SK-N-SH treated with all-trans-retinoic acid at 6 μM for 48 hours (cell line): ENCODE measurements at regions not wholly inside any gene's neighbourhood (a gene's known extent, or its start where the extent isn't known, plus 50 kb on each side); places are given as distances from the start of the nearest gene placed in this dataset.

Source experiments
- ATAC-seq: fragments of 200-7000 bp; cut with Tn5 transposase; 3 replicates; pipeline ENCODE4 v1.9.1; 2020; ENCODE audit warnings: mild to moderate bottlenecking, moderate library complexity
- ARNTL ChIP-seq: fragments of 450-650 bp; formaldehyde crosslinking; IDR thresholded peaks from 2 replicates; pipeline ENCODE4 v1.5.0; 2020; ENCODE audit warnings: low read depth, mild to moderate bottlenecking, moderate library complexity, borderline replicate concordance
- BACH2 ChIP-seq: fragments of 250-450 bp; sonication (Bioruptor Pico); IDR thresholded peaks from 2 replicates; pipeline ENCODE4 v1.9.0; 2021; ENCODE audit warnings: mild to moderate bottlenecking, borderline replicate concordance
- CSDC2 ChIP-seq: fragments of 250-450 bp; sonication (Bioruptor Pico); IDR thresholded peaks from 2 replicates; pipeline ENCODE4 v1.5.0; 2020; ENCODE audit warnings: mild to moderate bottlenecking, moderate library complexity
- GLIS3 ChIP-seq: fragments of 250-450 bp; sonication (Bioruptor Pico); IDR thresholded peaks from 2 replicates; pipeline ENCODE4 v1.5.0; 2020; ENCODE audit warnings: mild to moderate bottlenecking, moderate library complexity
- ISL1 ChIP-seq: fragments of 250-450 bp; sonication (Bioruptor Pico); IDR thresholded peaks from 2 replicates; pipeline ENCODE4 v2.1.2; 2022; ENCODE audit warnings: mild to moderate bottlenecking, moderate library complexity
- OSR1 ChIP-seq: fragments of 250-450 bp; sonication (Bioruptor Pico); IDR thresholded peaks from 2 replicates; pipeline ENCODE4 v1.8.0; 2022; ENCODE audit warnings: moderate library complexity, mild to moderate bottlenecking, inconsistent platforms
- PPARA ChIP-seq: fragments of 250-450 bp; sonication (Bioruptor Pico); IDR thresholded peaks from 2 replicates; pipeline ENCODE4 v1.5.0; 2020; ENCODE audit warnings: mild to moderate bottlenecking, borderline replicate concordance
- RARB ChIP-seq: fragments of 250-450 bp; sonication (Bioruptor Pico); IDR thresholded peaks from 2 replicates; pipeline ENCODE4 v1.8.0; 2021; ENCODE audit warnings: mild to moderate bottlenecking, moderate library complexity
- SNAI2 ChIP-seq: fragments of 250-450 bp; sonication (Bioruptor Pico); IDR thresholded peaks from 2 replicates; pipeline ENCODE4 v1.5.0; 2020; ENCODE audit warnings: mild to moderate bottlenecking, moderate library complexity
- TCF4 ChIP-seq: fragments of 250-450 bp; sonication (Bioruptor Pico); IDR thresholded peaks from 2 replicates; pipeline ENCODE4 v1.8.0; 2021; ENCODE audit warnings: mild to moderate bottlenecking, moderate library complexity, borderline replicate concordance
- TOX ChIP-seq: fragments of 250-450 bp; sonication (Bioruptor Pico); IDR thresholded peaks from 2 replicates; pipeline ENCODE4 v1.8.0; 2021; ENCODE audit warnings: mild to moderate bottlenecking, moderate library complexity, borderline replicate concordance
- ZC3H10 ChIP-seq: fragments of 250-450 bp; sonication (Bioruptor Pico); IDR thresholded peaks from 2 replicates; pipeline ENCODE4 v1.5.1; 2021; ENCODE audit warnings: mild to moderate bottlenecking, moderate library complexity
- ZFP3 ChIP-seq: fragments of 250-450 bp; sonication (Bioruptor Pico); IDR thresholded peaks from 2 replicates; pipeline ENCODE4 v1.5.0; 2020; ENCODE audit warnings: mild to moderate bottlenecking, moderate library complexity
- ZFP30 ChIP-seq: fragments of 450-650 bp; formaldehyde crosslinking; IDR thresholded peaks from 2 replicates; pipeline ENCODE4 v1.5.0; 2022; ENCODE audit warnings: mild to moderate bottlenecking, moderate library complexity
- ZNF565 ChIP-seq: fragments of 450-650 bp; formaldehyde crosslinking; conservative IDR thresholded peaks from 2 replicates; pipeline ENCODE4 v1.5.0; 2020; ENCODE audit warnings: low read depth, mild to moderate bottlenecking, moderate library complexity
- ZNF70 ChIP-seq: fragments of 450-650 bp; formaldehyde crosslinking; IDR thresholded peaks from 2 replicates; pipeline ENCODE4 v1.5.0; 2020; ENCODE audit warnings: mild to moderate bottlenecking, moderate library complexity
- ZNF8 ChIP-seq: fragments of 450-650 bp; formaldehyde crosslinking; IDR thresholded peaks from 2 replicates; pipeline ENCODE4 v1.5.0; 2020; ENCODE audit warnings: mild to moderate bottlenecking, moderate library complexity
- TF ChIP-seq, protein P1 (sequence below): fragments of 250-450 bp; sonication (Bioruptor Pico); IDR thresholded peaks from 2 replicates; pipeline ENCODE4 v1.5.1; 2021; ENCODE audit warnings: mild to moderate bottlenecking, moderate library complexity
- TF ChIP-seq, protein P2 (sequence below): fragments of 250-450 bp; sonication (Bioruptor Pico); IDR thresholded peaks from 2 replicates; pipeline ENCODE4 v1.8.0; 2020; ENCODE audit warnings: mild to moderate bottlenecking, moderate library complexity, borderline replicate concordance
- TF ChIP-seq, protein P3 (sequence below): fragments of 250-450 bp; sonication (Bioruptor Pico); IDR thresholded peaks from 2 replicates; pipeline ENCODE4 v1.5.0; 2020; ENCODE audit warnings: mild to moderate bottlenecking, moderate library complexity
- TF ChIP-seq, protein P4 (sequence below): fragments of 250-450 bp; sonication (Bioruptor Pico); IDR thresholded peaks from 2 replicates; pipeline ENCODE4 v1.5.1; 2020; ENCODE audit warnings: low read depth, mild to moderate bottlenecking, moderate library complexity
- TF ChIP-seq, protein P5 (sequence below): fragments of 250-450 bp; sonication (Bioruptor Pico); IDR thresholded peaks from 2 replicates; pipeline ENCODE4 v1.8.0; 2021; ENCODE audit warnings: low read depth, mild to moderate bottlenecking, moderate library complexity, borderline replicate concordance

DNA sequence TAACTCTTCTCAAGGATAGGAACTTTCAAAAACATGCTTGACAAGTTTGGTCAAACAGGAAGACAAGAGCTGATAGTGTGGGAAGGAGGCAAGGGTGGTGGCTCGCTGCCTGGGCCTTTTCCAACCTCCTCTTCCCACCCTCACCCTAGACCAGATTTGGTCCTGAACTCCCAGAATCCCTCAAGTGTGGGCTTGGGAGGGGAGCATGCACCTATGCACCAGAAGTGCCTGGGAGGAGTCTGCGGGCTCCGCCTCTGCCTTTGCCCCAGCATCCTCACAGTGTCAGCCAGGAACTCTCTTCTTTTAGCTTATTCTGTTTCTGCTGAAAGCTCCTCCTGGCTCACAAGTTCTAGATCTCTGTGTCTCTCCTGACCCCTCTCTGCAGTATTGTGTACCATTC is 126.2 kb upstream of the MRPS22 start:
- no peak for ATAC-seq
- TF ChIP-seq, protein P1, sequence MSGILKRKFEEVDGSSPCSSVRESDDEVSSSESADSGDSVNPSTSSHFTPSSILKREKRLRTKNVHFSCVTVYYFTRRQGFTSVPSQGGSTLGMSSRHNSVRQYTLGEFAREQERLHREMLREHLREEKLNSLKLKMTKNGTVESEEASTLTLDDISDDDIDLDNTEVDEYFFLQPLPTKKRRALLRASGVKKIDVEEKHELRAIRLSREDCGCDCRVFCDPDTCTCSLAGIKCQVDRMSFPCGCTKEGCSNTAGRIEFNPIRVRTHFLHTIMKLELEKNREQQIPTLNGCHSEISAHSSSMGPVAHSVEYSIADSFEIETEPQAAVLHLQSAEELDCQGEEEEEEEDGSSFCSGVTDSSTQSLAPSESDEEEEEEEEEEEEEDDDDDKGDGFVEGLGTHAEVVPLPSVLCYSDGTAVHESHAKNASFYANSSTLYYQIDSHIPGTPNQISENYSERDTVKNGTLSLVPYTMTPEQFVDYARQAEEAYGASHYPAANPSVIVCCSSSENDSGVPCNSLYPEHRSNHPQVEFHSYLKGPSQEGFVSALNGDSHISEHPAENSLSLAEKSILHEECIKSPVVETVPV (CRISPR knock-in tag) = no peak
- TF ChIP-seq, protein P2, sequence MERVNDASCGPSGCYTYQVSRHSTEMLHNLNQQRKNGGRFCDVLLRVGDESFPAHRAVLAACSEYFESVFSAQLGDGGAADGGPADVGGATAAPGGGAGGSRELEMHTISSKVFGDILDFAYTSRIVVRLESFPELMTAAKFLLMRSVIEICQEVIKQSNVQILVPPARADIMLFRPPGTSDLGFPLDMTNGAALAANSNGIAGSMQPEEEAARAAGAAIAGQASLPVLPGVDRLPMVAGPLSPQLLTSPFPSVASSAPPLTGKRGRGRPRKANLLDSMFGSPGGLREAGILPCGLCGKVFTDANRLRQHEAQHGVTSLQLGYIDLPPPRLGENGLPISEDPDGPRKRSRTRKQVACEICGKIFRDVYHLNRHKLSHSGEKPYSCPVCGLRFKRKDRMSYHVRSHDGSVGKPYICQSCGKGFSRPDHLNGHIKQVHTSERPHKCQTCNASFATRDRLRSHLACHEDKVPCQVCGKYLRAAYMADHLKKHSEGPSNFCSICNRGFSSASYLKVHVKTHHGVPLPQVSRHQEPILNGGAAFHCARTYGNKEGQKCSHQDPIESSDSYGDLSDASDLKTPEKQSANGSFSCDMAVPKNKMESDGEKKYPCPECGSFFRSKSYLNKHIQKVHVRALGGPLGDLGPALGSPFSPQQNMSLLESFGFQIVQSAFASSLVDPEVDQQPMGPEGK = no peak
- TF ChIP-seq SNAI2 (CRISPR knock-in tag) (no peak), GLIS3 (CRISPR knock-in tag) (no peak), TCF4 (no peak), ZC3H10 (no peak), CSDC2 (CRISPR knock-in tag) (no peak), ISL1 (CRISPR knock-in tag) (no peak), BACH2 (CRISPR knock-in tag) (no peak), PPARA (no peak), TOX (CRISPR knock-in tag) (no peak), ARNTL (CRISPR knock-in tag) (no peak), ZFP30 (CRISPR knock-in tag) (no peak)

DNA sequence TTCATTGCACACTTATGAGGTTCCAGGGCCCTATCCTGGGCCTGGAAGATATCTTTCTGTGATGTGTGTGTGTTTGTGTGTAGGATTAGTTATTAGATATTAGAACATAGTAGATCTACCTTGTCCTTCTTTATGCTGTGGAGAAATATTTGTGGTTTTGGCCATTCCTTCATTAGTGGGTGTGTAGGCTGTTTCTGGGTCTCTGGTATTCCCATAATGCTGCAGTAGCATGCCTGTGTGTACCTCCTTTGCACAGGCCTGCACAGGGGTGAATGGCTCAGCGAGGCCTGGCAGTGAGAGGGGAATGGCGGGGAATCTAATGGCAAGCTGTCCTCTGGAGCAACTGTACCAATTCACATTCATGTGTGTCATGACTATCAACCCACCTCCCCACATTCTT is 125.8 kb upstream of the MRPS22 start:
- TF ChIP-seq ZNF8 (CRISPR knock-in tag) = no peak
- TF ChIP-seq TOX (CRISPR knock-in tag) = no peak
- no peak for TF ChIP-seq OSR1 (CRISPR knock-in tag)
- no peak for TF ChIP-seq TCF4
- TF ChIP-seq, protein P2 = no peak
- no peak for TF ChIP-seq GLIS3 (CRISPR knock-in tag)
- TF ChIP-seq ZNF565 = no peak
- TF ChIP-seq ZNF70 (CRISPR knock-in tag) = no peak
- no peak for TF ChIP-seq ZFP3 (CRISPR knock-in tag)
- ATAC-seq = no peak

DNA sequence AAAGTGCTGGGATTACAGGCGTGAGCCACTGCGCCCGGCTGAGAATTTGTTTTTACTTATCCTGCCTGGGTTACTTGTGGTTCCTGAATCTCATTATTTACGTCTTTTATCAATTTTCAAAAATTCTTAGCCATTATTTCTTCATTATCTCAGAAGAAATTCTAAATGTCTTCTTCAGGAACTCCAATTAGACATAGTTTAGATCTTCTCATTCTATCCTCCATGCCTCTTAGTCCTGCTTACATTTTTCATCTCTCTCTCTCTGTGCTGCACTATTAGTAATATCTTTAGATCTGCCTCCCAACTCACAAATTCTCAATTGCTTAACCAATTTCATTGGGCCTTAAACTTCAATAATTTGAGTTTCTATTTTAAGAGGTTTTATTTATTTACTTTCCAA is 124.4 kb upstream of the MRPS22 start:
- no peak for TF ChIP-seq ZC3H10
- TF ChIP-seq, protein P2 = no peak
- TF ChIP-seq ZNF8 (CRISPR knock-in tag) = no peak
- no peak for TF ChIP-seq GLIS3 (CRISPR knock-in tag)
- TF ChIP-seq, protein P3, sequence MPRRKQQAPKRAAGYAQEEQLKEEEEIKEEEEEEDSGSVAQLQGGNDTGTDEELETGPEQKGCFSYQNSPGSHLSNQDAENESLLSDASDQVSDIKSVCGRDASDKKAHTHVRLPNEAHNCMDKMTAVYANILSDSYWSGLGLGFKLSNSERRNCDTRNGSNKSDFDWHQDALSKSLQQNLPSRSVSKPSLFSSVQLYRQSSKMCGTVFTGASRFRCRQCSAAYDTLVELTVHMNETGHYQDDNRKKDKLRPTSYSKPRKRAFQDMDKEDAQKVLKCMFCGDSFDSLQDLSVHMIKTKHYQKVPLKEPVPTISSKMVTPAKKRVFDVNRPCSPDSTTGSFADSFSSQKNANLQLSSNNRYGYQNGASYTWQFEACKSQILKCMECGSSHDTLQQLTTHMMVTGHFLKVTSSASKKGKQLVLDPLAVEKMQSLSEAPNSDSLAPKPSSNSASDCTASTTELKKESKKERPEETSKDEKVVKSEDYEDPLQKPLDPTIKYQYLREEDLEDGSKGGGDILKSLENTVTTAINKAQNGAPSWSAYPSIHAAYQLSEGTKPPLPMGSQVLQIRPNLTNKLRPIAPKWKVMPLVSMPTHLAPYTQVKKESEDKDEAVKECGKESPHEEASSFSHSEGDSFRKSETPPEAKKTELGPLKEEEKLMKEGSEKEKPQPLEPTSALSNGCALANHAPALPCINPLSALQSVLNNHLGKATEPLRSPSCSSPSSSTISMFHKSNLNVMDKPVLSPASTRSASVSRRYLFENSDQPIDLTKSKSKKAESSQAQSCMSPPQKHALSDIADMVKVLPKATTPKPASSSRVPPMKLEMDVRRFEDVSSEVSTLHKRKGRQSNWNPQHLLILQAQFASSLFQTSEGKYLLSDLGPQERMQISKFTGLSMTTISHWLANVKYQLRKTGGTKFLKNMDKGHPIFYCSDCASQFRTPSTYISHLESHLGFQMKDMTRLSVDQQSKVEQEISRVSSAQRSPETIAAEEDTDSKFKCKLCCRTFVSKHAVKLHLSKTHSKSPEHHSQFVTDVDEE (CRISPR knock-in tag) = no peak
- TF ChIP-seq ZNF565 = no peak
- no peak for TF ChIP-seq SNAI2 (CRISPR knock-in tag)
- TF ChIP-seq, protein P4, sequence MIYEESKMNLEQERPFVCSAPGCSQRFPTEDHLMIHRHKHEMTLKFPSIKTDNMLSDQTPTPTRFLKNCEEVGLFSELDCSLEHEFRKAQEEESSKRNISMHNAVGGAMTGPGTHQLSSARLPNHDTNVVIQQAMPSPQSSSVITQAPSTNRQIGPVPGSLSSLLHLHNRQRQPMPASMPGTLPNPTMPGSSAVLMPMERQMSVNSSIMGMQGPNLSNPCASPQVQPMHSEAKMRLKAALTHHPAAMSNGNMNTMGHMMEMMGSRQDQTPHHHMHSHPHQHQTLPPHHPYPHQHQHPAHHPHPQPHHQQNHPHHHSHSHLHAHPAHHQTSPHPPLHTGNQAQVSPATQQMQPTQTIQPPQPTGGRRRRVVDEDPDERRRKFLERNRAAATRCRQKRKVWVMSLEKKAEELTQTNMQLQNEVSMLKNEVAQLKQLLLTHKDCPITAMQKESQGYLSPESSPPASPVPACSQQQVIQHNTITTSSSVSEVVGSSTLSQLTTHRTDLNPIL (CRISPR knock-in tag) = no peak
- TF ChIP-seq, protein P1 (CRISPR knock-in tag) = no peak
- TF ChIP-seq TOX (CRISPR knock-in tag) = no peak
- TF ChIP-seq PPARA = no peak
- TF ChIP-seq, protein P5, sequence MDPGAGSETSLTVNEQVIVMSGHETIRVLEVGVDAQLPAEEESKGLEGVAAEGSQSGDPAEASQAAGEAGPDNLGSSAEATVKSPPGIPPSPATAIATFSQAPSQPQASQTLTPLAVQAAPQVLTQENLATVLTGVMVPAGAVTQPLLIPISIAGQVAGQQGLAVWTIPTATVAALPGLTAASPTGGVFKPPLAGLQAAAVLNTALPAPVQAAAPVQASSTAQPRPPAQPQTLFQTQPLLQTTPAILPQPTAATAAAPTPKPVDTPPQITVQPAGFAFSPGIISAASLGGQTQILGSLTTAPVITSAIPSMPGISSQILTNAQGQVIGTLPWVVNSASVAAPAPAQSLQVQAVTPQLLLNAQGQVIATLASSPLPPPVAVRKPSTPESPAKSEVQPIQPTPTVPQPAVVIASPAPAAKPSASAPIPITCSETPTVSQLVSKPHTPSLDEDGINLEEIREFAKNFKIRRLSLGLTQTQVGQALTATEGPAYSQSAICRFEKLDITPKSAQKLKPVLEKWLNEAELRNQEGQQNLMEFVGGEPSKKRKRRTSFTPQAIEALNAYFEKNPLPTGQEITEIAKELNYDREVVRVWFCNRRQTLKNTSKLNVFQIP = no peak
- TF ChIP-seq RARB (CRISPR knock-in tag) = no peak
- no peak for TF ChIP-seq BACH2 (CRISPR knock-in tag)
- no peak for TF ChIP-seq ARNTL (CRISPR knock-in tag)
- no peak for TF ChIP-seq TCF4
- no peak for TF ChIP-seq ZNF70 (CRISPR knock-in tag)
- TF ChIP-seq ZFP3 (CRISPR knock-in tag) = no peak
- no peak for TF ChIP-seq ZFP30 (CRISPR knock-in tag)
- no peak for ATAC-seq
